Upper lobe of left lung (tissue), 6 donors: ENCODE measurements at regions not wholly inside any gene's neighbourhood (a gene's known extent, or its start where the extent isn't known, plus 50 kb on each side); places are given as distances from the start of the nearest gene placed in this dataset.
"Not testable (repeated sequence)": the region's sequence is repeated elsewhere in the genome, so short reads cannot be mapped to it uniquely, and the experiment has no call there.

Source experiments
- ATAC-seq, 2 donors: fragments of 200-7000 bp; cut with Tn5 transposase; one replicate each; pipeline ENCODE4 v1.9.1; 2022; ENCODE audit warnings: mild to moderate bottlenecking in 2 of 2, moderate library complexity in 2 of 2; ENCODE audit not compliant: low FRiP score in 2 of 2
- DNase-seq, 2 donors: peaks; one replicate each; pipeline ENCODE4 v3.0.0-alpha.2; 2019 to 2020
- H3K27ac ChIP-seq, 4 donors: fragments of 200-600 bp; sonication (generic); one replicate each; pipeline ENCODE4 v1.5.1; 2016 to 2019
- H3K27me3 ChIP-seq, 4 donors: fragments of 200-600 bp; sonication (generic); one replicate each; pipeline ENCODE4 v1.5.1; 2017 to 2019
- H3K36me3 ChIP-seq, 4 donors: fragments of 200-600 bp; sonication (generic); one replicate each; pipeline ENCODE4 v1.5.1; 2016 to 2019
- H3K4me1 ChIP-seq, 4 donors: fragments of 200-600 bp; sonication (generic); one replicate each; pipeline ENCODE4 v1.5.1; 2018 to 2019
- H3K4me3 ChIP-seq, 4 donors: fragments of 200-600 bp; sonication (generic); one replicate each; pipeline ENCODE4 v1.5.1; 2017 to 2019; ENCODE audit warnings: mild to moderate bottlenecking in 2 of 4, moderate library complexity in 1 of 4
- H3K9me3 ChIP-seq, 4 donors: fragments of 200-600 bp; sonication (generic); one replicate each; pipeline ENCODE4 v1.5.1; 2018 to 2019
- CTCF ChIP-seq, 6 experiments: fragments of 450-650 bp in 4 of 6; fragments of 200-600 bp in 2 of 6; sonication (generic) in 2 of 6; IDR thresholded peaks; one replicate each; pipeline ENCODE4 v1.5.1; 2016 to 2019; ENCODE audit warnings: antibody characterized with exemption in 6 of 6
- EP300 ChIP-seq, 4 donors: sonication (generic); formaldehyde crosslinking; IDR thresholded peaks; one replicate each; pipeline ENCODE4 v1.5.1; 2017; ENCODE audit warnings: antibody characterized with exemption in 4 of 4, control low read depth in 2 of 4
- POLR2A ChIP-seq, 4 donors: fragments of 450-650 bp; IDR thresholded peaks; one replicate each; pipeline ENCODE4 v1.5.1; 2016 to 2017; ENCODE audit warnings: antibody characterized with exemption in 4 of 4, mild to moderate bottlenecking in 2 of 4
- POLR2AphosphoS5 ChIP-seq, 2 donors: sonication (generic); formaldehyde crosslinking; IDR thresholded peaks; one replicate each; pipeline ENCODE4 v1.5.1; 2017; ENCODE audit warnings: antibody characterized with exemption in 2 of 2
- WGBS, 2 donors: methylation state at CpG; one replicate each; pipeline ENCODE4 v1.1.5; 2017 to 2018; 5-methylcytosine and 5-hydroxymethylcytosine counted together
- donor health status: DM: no; HTN: no; CAD: no; lungs with moderate emphysema.
- donor health status: DM: no; HTN: yes; CAD: no; lungs with severe emphysema.

- Histone ChIP-seq H3K4me1 (no peaks in the 10 kb centered on the region), H3K36me3 (no peaks in the 10 kb centered on the region), H3K27me3 (no peaks in the 10 kb centered on the region), H3K27ac (no peak overlapping the region), H3K4me3 (no peak overlapping the region), H3K9me3 (no peaks in the 10 kb centered on the region)
- no peak for TF ChIP-seq CTCF (IDR thresholded peaks at IDR 0.05)
- TF ChIP-seq POLR2A (IDR thresholded peaks at IDR 0.05): no peak
- TF ChIP-seq EP300 (IDR thresholded peaks at IDR 0.05): no peak
- TF ChIP-seq POLR2AphosphoS5 (IDR thresholded peaks at IDR 0.05): no peak
- DNase-seq (no peak), ATAC-seq (no peak)
- 73 to 84% methylated on average over 6 to 7 of the region's 7 CpGs for WGBS, 2 donors
These were observed 82.6 kb downstream of the CETN3 start for GRCh38 chr5:90326995-90327394.

GRCh38 chr5:90325093-90325492, 84.5 kb downstream of the CETN3 start:
- TF ChIP-seq CTCF (IDR thresholded peaks at IDR 0.05): no peak
- no peaks in the 10 kb centered on the region for H3K4me1 ChIP-seq
- no peak for DNase-seq
- no peak overlapping the region for H3K4me3 ChIP-seq
- no peak overlapping the region for H3K27ac ChIP-seq
- H3K27me3 ChIP-seq: no peaks in the 10 kb centered on the region
- H3K36me3 ChIP-seq: no peaks in the 10 kb centered on the region
- 90 to 94% methylated on average over 1 of the region's 1 CpG for WGBS, 2 donors
- H3K9me3 ChIP-seq: peaks cover 0 to 4% (median 0%) of the 10 kb centered on the region in 4 donors
- no peak for ATAC-seq

GRCh38 chr5:90320348-90320747, 89.2 kb downstream of the CETN3 start:
- not testable (repeated sequence) for H3K4me3 ChIP-seq, H3K27me3 ChIP-seq, H3K27ac ChIP-seq, H3K36me3 ChIP-seq, H3K4me1 ChIP-seq, DNase-seq, ATAC-seq, H3K9me3 ChIP-seq

- TF ChIP-seq POLR2A (IDR thresholded peaks at IDR 0.05) (no peak), POLR2AphosphoS5 (IDR thresholded peaks at IDR 0.05) (no peak), CTCF (IDR thresholded peaks at IDR 0.05) (no peak), EP300 (IDR thresholded peaks at IDR 0.05) (no peak)
- Histone ChIP-seq H3K4me1 (peaks cover 0 to 4% (median 0%) of the 10 kb centered on the region in 4 donors), H3K27me3 (no peaks in the 10 kb centered on the region), H3K36me3 (no peaks in the 10 kb centered on the region), H3K4me3 (no peak overlapping the region), H3K9me3 (no peaks in the 10 kb centered on the region), H3K27ac (no peak overlapping the region)
- 88 to 97% methylated on average over 2 of the region's 2 CpGs for WGBS, 2 donors
- DNase-seq: no peak
- ATAC-seq: no peak
These were observed 97.5 kb downstream of the CETN3 start for GRCh38 chr5:90312027-90312426.

- no peaks in the 10 kb centered on the region for H3K36me3 ChIP-seq
- no peak for DNase-seq
- no peak for TF ChIP-seq CTCF (IDR thresholded peaks at IDR 0.05)
- no peak for TF ChIP-seq POLR2AphosphoS5 (IDR thresholded peaks at IDR 0.05)
- no peak for TF ChIP-seq EP300 (IDR thresholded peaks at IDR 0.05)
- no peak for TF ChIP-seq POLR2A (IDR thresholded peaks at IDR 0.05)
- 57 to 66% methylated on average over 4 of the region's 4 CpGs for WGBS, 2 donors
- H3K9me3 ChIP-seq: no peaks in the 10 kb centered on the region
- no peak for ATAC-seq
- H3K4me3 ChIP-seq: no peak overlapping the region
- no peak overlapping the region for H3K27ac ChIP-seq
- peaks cover 0 to 4% (median 0%) of the 10 kb centered on the region in 4 donors for H3K4me1 ChIP-seq
- no peaks in the 10 kb centered on the region for H3K27me3 ChIP-seq
These were observed 98.2 kb downstream of the CETN3 start for GRCh38 chr5:90311401-90311800.
